Activated T-cell treated with anti-CD3 and anti-CD28 coated beads, Interleukin-2, amount 50 U/mL, for 4 hours (primary cell): ENCODE measurements at regions not wholly inside any gene's neighbourhood (a gene's known extent, or its start where the extent isn't known, plus 50 kb on each side); places are given as distances from the start of the nearest gene placed in this dataset.

ENCODE experiments used
- ATAC-seq, 2 donors: fragments of 200-7000 bp; cut with Tn5 transposase; one replicate each; pipeline ENCODE4 v1.10.0; 2021
- DNase-seq: peaks from one replicate; pipeline ENCODE4 v3.0.0-alpha.2; 2020
- H3K27me3 Mint-ChIP-seq: one replicate; pipeline ENCODE4 v1.8.0; 2021; ENCODE audit warnings: low read depth, mixed read lengths
- H3K36me3 Mint-ChIP-seq: one replicate; pipeline ENCODE4 v1.8.0; 2022; ENCODE audit warnings: mixed read lengths; ENCODE audit not compliant: insufficient read depth
- H3K4me1 Mint-ChIP-seq: one replicate; pipeline ENCODE4 v1.8.0; 2021; ENCODE audit warnings: low read depth, mixed read lengths
- H3K4me3 Mint-ChIP-seq: one replicate; pipeline ENCODE4 v1.8.0; 2021; ENCODE audit warnings: mild to moderate bottlenecking, moderate library complexity, mixed read lengths
- H3K9me3 Mint-ChIP-seq: one replicate; pipeline ENCODE4 v1.8.0; 2021; ENCODE audit warnings: mixed read lengths

GRCh38 chr5:2511126-2511525 lies 240.4 kb downstream of the IRX2 start:
- peaks cover 5% of the 10 kb centered on the region for H3K9me3 Mint-ChIP-seq
- H3K4me1 Mint-ChIP-seq, result no peaks in the 10 kb centered on the region
- H3K36me3 Mint-ChIP-seq, result no peaks in the 10 kb centered on the region
- H3K4me3 Mint-ChIP-seq, result no peak overlapping the region
- H3K27me3 Mint-ChIP-seq, result peaks cover 1% of the 10 kb centered on the region
- DNase-seq (no peak), ATAC-seq (no peak)

- Mint-ChIP-seq H3K27me3 (no peaks in the 10 kb centered on the region), H3K9me3 (peaks cover 5% of the 10 kb centered on the region), H3K4me3 (no peak overlapping the region), H3K36me3 (no peaks in the 10 kb centered on the region), H3K4me1 (no peaks in the 10 kb centered on the region)
- DNase-seq (no peak), ATAC-seq (no peak)
These were observed 241.9 kb downstream of the IRX2 start for GRCh38 chr5:2509527-2509926.

GRCh38 chr5:2508514-2508913 lies 243.0 kb downstream of the IRX2 start:
- no peaks in the 10 kb centered on the region for H3K4me1 Mint-ChIP-seq
- no peak for ATAC-seq
- no peaks in the 10 kb centered on the region for H3K27me3 Mint-ChIP-seq

GRCh38 chr5:2507611-2508010 lies 243.9 kb downstream of the IRX2 start:
- no peaks in the 10 kb centered on the region for H3K36me3 Mint-ChIP-seq
- no peak for ATAC-seq

More at GRCh38 chr5:2508514-2508913, 243.0 kb downstream of the IRX2 start:
- no peak overlapping the region for H3K4me3 Mint-ChIP-seq
- no peak for DNase-seq
- peaks cover 5% of the 10 kb centered on the region for H3K9me3 Mint-ChIP-seq
- H3K36me3 Mint-ChIP-seq, result no peaks in the 10 kb centered on the region

DNA sequence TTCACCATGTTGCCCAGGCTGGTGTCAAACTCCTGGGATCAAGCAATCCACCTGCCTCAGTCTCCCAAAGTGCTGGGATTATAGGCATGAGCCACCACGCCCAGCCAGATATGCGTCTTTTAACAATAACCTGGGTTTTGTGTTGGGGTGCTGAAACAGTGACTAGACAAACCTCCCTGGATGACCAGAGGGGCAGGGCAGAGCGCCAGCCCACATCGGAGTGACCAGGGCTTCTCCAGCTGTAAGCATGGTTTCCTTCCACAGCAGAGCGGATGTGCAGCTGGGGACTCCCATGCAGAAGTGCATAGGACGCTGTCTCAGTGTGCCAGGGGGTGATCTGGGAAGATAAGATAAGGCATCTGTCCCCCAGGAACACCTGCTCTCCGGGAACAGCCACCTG lies 244.9 kb downstream of the IRX2 start:
- H3K27me3 Mint-ChIP-seq, result no peaks in the 10 kb centered on the region

More at GRCh38 chr5:2507611-2508010, 243.9 kb downstream of the IRX2 start:
- Mint-ChIP-seq H3K9me3 (peaks cover 5% of the 10 kb centered on the region), H3K27me3 (no peaks in the 10 kb centered on the region), H3K4me1 (no peaks in the 10 kb centered on the region), H3K4me3 (no peak overlapping the region)
- no peak for DNase-seq

GRCh38 chr5:2505217-2505616 lies 246.3 kb downstream of the IRX2 start:
- H3K4me3 Mint-ChIP-seq, result no peak overlapping the region
- peaks cover 5% of the 10 kb centered on the region for H3K9me3 Mint-ChIP-seq
- ATAC-seq, result no peak
- no peaks in the 10 kb centered on the region for H3K36me3 Mint-ChIP-seq
- no peak for DNase-seq
- H3K27me3 Mint-ChIP-seq, result no peaks in the 10 kb centered on the region
- no peaks in the 10 kb centered on the region for H3K4me1 Mint-ChIP-seq

More for the DNA sequence above, 244.9 kb downstream of the IRX2 start:
- H3K9me3 Mint-ChIP-seq, result peaks cover 5% of the 10 kb centered on the region
- H3K4me3 Mint-ChIP-seq, result no peak overlapping the region
- H3K4me1 Mint-ChIP-seq, result no peaks in the 10 kb centered on the region
- H3K36me3 Mint-ChIP-seq, result no peaks in the 10 kb centered on the region
- no peak for ATAC-seq
- no peak for DNase-seq

DNA sequence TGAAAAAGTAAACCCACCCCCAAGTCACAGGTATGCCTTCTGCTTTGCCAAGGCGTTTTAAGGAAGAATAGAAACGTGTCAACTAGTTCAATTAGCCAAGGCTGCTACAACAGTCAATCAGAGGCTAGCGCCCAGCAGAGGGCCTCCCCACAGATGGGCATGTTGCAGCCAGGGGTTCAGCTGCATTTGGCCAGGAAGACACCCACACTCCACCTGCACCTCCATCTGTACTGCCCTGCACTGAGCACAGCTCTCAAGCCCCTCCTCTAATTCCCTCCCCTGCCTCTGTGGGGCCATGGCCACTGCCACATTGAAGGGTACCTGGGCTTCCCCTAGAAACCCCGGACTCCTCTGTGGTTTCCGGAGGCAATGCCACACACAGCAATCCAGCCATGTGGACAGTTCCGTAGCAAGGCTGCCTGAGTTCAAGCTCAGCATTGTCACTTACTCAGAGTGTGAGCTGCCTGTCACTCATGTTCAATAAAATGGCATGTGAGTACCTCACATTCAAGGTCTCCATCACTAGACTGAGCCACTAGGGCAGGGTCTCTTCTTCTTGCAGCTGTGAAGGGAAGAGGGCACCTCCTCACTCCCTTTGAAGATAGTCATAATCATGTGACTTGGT lies 248.4 kb downstream of the IRX2 start:
- ATAC-seq, result no peak
- H3K4me3 Mint-ChIP-seq, result no peak overlapping the region
- H3K4me1 Mint-ChIP-seq, result no peaks in the 10 kb centered on the region
- H3K27me3 Mint-ChIP-seq, result no peaks in the 10 kb centered on the region
- no peak for DNase-seq
- no peaks in the 10 kb centered on the region for H3K9me3 Mint-ChIP-seq
- H3K36me3 Mint-ChIP-seq, result no peaks in the 10 kb centered on the region

DNA sequence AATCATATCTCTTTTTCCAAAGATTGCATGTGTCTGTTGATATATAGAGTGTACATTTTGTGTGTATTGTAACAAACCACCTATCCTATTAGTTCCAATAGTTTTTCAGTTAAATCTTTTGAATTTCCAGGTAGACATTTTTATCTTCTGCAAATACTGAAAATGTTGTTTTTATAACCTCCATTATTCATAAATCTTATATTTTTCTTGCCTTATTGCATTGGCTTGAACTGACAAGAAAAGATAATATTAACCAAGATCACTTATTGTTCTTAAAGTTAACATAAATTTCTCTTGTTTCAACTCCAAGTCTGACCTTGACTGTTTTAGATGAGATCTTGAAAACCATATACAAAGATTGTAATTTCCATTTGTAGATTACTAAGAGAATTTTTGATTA lies 251.6 kb downstream of the IRX2 start:
- ATAC-seq, result no peak
- no peak for DNase-seq
- H3K4me1 Mint-ChIP-seq, result no peaks in the 10 kb centered on the region
- no peaks in the 10 kb centered on the region for H3K27me3 Mint-ChIP-seq
- no peak overlapping the region for H3K4me3 Mint-ChIP-seq
- H3K36me3 Mint-ChIP-seq, result no peaks in the 10 kb centered on the region
- H3K9me3 Mint-ChIP-seq, result no peaks in the 10 kb centered on the region

- Mint-ChIP-seq H3K27me3 (no peaks in the 10 kb centered on the region), H3K4me3 (no peak overlapping the region), H3K4me1 (no peaks in the 10 kb centered on the region), H3K9me3 (no peaks in the 10 kb centered on the region), H3K36me3 (no peaks in the 10 kb centered on the region)
- DNase-seq (no peak), ATAC-seq (no peak)
These were observed 254.6 kb downstream of the IRX2 start for GRCh38 chr5:2496891-2497290.

- Mint-ChIP-seq H3K9me3 (no peaks in the 10 kb centered on the region), H3K36me3 (no peaks in the 10 kb centered on the region), H3K27me3 (no peaks in the 10 kb centered on the region), H3K4me3 (no peak overlapping the region), H3K4me1 (no peaks in the 10 kb centered on the region)
- ATAC-seq (no peak), DNase-seq (no peak)
These were observed 255.4 kb downstream of the IRX2 start for GRCh38 chr5:2496126-2496525.

DNA sequence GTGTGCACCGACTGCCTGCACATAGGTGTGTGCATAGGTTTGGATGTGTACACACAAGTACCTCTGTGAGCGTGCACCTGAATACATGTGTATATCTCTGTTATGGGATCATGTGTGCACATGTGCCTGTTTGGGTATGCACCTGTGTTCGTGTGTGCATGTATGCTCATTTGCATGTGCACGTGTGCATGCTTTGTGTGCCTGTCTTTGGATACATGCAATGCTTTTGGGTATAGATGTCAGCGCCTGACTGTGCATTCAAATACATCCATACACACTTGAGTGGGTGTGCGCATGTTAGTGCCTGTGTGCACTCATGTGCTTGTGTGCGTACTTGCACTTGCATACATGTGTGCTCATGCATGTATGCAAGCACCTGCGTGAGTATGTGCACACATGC lies 258.1 kb downstream of the IRX2 start:
- Mint-ChIP-seq H3K27me3 (no peaks in the 10 kb centered on the region), H3K4me3 (no peak overlapping the region), H3K4me1 (no peaks in the 10 kb centered on the region), H3K36me3 (no peaks in the 10 kb centered on the region), H3K9me3 (no peaks in the 10 kb centered on the region)
- ATAC-seq (no peak), DNase-seq (no peak)

GRCh38 chr5:2492476-2492875 lies 259.0 kb downstream of the IRX2 start:
- ATAC-seq (no peak), DNase-seq (no peak)
- Mint-ChIP-seq H3K4me3 (no peak overlapping the region), H3K36me3 (no peaks in the 10 kb centered on the region), H3K9me3 (no peaks in the 10 kb centered on the region), H3K27me3 (no peaks in the 10 kb centered on the region), H3K4me1 (no peaks in the 10 kb centered on the region)

DNA sequence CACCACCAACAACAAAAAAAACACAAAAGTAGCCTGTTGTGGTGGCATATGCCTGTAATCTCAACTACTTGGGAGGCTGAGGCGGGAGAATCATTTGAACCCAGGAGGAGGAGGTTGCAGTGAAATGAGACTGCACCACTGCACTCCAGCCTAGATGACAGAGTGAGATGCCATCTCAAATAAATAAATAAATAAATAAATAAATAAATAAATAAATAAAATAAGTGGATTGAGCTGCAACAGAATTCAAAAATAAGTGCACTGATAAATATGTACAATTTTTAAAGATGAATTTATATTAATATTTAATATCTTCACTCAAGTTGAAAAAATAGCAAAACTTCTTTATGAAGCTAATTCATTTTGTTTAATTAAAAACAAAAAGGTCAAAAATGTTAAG lies 259.6 kb downstream of the IRX2 start:
- no peak overlapping the region for H3K4me3 Mint-ChIP-seq
- no peaks in the 10 kb centered on the region for H3K27me3 Mint-ChIP-seq
- H3K9me3 Mint-ChIP-seq, result no peaks in the 10 kb centered on the region
- ATAC-seq (no peak), DNase-seq (no peak)
- H3K4me1 Mint-ChIP-seq, result no peaks in the 10 kb centered on the region
- no peaks in the 10 kb centered on the region for H3K36me3 Mint-ChIP-seq

- ATAC-seq (no peak), DNase-seq (no peak)
- H3K4me3 Mint-ChIP-seq, result no peak overlapping the region
- no peaks in the 10 kb centered on the region for H3K9me3 Mint-ChIP-seq
- no peaks in the 10 kb centered on the region for H3K27me3 Mint-ChIP-seq
- H3K36me3 Mint-ChIP-seq, result no peaks in the 10 kb centered on the region
- no peaks in the 10 kb centered on the region for H3K4me1 Mint-ChIP-seq
These were observed 262.2 kb downstream of the IRX2 start for GRCh38 chr5:2489306-2489705.

GRCh38 chr5:2488593-2488992 lies 262.9 kb downstream of the IRX2 start:
- H3K27me3 Mint-ChIP-seq, result no peaks in the 10 kb centered on the region
- DNase-seq, result no peak
- H3K9me3 Mint-ChIP-seq, result no peaks in the 10 kb centered on the region

More at GRCh38 chr5:2488593-2488992, 262.9 kb downstream of the IRX2 start:
- Mint-ChIP-seq H3K36me3 (no peaks in the 10 kb centered on the region), H3K4me3 (no peak overlapping the region), H3K4me1 (no peaks in the 10 kb centered on the region)
- no peak for ATAC-seq
